GM23338 (cell line): ENCODE measurements at regions not wholly inside any gene's neighbourhood (a gene's known extent, or its start where the extent isn't known, plus 50 kb on each side); places are given as distances from the start of the nearest gene placed in this dataset.

Experiments used
- ATAC-seq: fragments of 200-7000 bp; cut with Tn5 transposase; 3 replicates; pipeline ENCODE4 v1.9.1; 2020
- DNase-seq: peaks from one replicate; pipeline ENCODE4 v3.0.0-alpha.2; 2015; ENCODE audit warnings: low spot score
- H2AFZ ChIP-seq: fragments of 200-600 bp; sonication (generic); 2 replicates; pipeline ENCODE4 v1.8.0; 2016; ENCODE audit warnings: antibody characterized with exemption, mild to moderate bottlenecking, moderate library complexity
- H3F3A ChIP-seq: fragments of 200-600 bp; sonication (generic); replicated peaks from 2 replicates; pipeline ENCODE4 v1.8.0; 2017; ENCODE audit warnings: antibody characterized with exemption, mixed run types, low read depth
- H3K27ac ChIP-seq: fragments of 200-600 bp; sonication (generic); 2 replicates; pipeline ENCODE4 v1.6.1; 2016; ENCODE audit warnings: low read depth
- H3K27me3 ChIP-seq: fragments of 200-600 bp; sonication (generic); 2 replicates; pipeline ENCODE4 v1.8.0; 2016; ENCODE audit warnings: mild to moderate bottlenecking, mixed run types, moderate library complexity; ENCODE audit not compliant: insufficient read depth
- H3K36me3 ChIP-seq: fragments of 200-600 bp; sonication (generic); 2 replicates; pipeline ENCODE4 v1.8.0; 2016; ENCODE audit warnings: mild to moderate bottlenecking; ENCODE audit not compliant: insufficient read depth
- H3K4me1 ChIP-seq: fragments of 200-600 bp; sonication (generic); 2 replicates; pipeline ENCODE4 v1.8.0; 2016; ENCODE audit warnings: mild to moderate bottlenecking, moderate library complexity; ENCODE audit not compliant: insufficient read depth
- H3K4me2 ChIP-seq: fragments of 200-600 bp; sonication (generic); 2 replicates; pipeline ENCODE4 v1.7.1; 2017; ENCODE audit warnings: mixed run types
- H3K4me3 ChIP-seq: fragments of 200-600 bp; sonication (generic); 2 replicates; pipeline ENCODE4 v1.6.1; 2016; ENCODE audit warnings: mixed run types
- H3K79me2 ChIP-seq: fragments of 200-600 bp; sonication (generic); replicated peaks from 2 replicates; pipeline ENCODE4 v1.8.0; 2017; ENCODE audit warnings: mild to moderate bottlenecking; ENCODE audit not compliant: insufficient read depth
- H3K9me2 ChIP-seq: fragments of 200-600 bp; sonication (generic); 2 replicates; pipeline ENCODE4 v1.8.0; 2017; ENCODE audit not compliant: insufficient read depth
- H4K20me1 ChIP-seq: fragments of 200-600 bp; sonication (generic); replicated peaks from 2 replicates; pipeline ENCODE4 v1.8.0; 2017; ENCODE audit warnings: mild to moderate bottlenecking; ENCODE audit not compliant: insufficient read depth
- H3K27ac Mint-ChIP-seq: 2 replicates; pipeline ENCODE4 v1.8.0; 2020; ENCODE audit warnings: inconsistent platforms, mild to moderate bottlenecking, moderate library complexity, mixed read lengths
- H3K27me3 Mint-ChIP-seq: 3 replicates; pipeline ENCODE4 v1.8.0; 2022; ENCODE audit warnings: low read depth, mild to moderate bottlenecking, moderate library complexity, mixed read lengths, inconsistent platforms; ENCODE audit not compliant: insufficient read depth, poor library complexity
- H3K36me3 Mint-ChIP-seq: 3 replicates; pipeline ENCODE4 v1.8.0; 2021; ENCODE audit warnings: low read depth, mild to moderate bottlenecking, inconsistent platforms, moderate library complexity, mixed read lengths
- H3K4me1 Mint-ChIP-seq: 3 replicates; pipeline ENCODE4 v1.8.0; 2020; ENCODE audit warnings: mild to moderate bottlenecking, inconsistent platforms, mixed read lengths
- H3K4me3 Mint-ChIP-seq: 3 replicates; pipeline ENCODE4 v1.8.0; 2021; ENCODE audit warnings: moderate library complexity, mild to moderate bottlenecking, inconsistent platforms, mixed read lengths
- H3K9me3 Mint-ChIP-seq: 3 replicates; pipeline ENCODE4 v1.8.0; 2020; ENCODE audit warnings: moderate library complexity, mild to moderate bottlenecking, inconsistent platforms, mixed read lengths
- CREB1 ChIP-seq: fragments of 250-450 bp; sonication (Bioruptor Pico); IDR thresholded peaks from 2 replicates; pipeline ENCODE4 v1.5.0; 2020; ENCODE audit warnings: low read depth, mild to moderate bottlenecking, moderate library complexity
- CTCF ChIP-seq, 2 experiments: fragments of 200-600 bp in 1 of 2; sonication (generic) in 1 of 2; conservative IDR thresholded peaks; 2 replicates each; pipeline versions ENCODE4 v1.5.1 to v1.6.1; 2016 to 2017; ENCODE audit warnings: antibody characterized with exemption in 2 of 2, low read depth in 2 of 2, mild to moderate bottlenecking in 2 of 2, moderate library complexity in 1 of 2
- ETS1 ChIP-seq: IDR thresholded peaks from 2 replicates; pipeline ENCODE4 v1.6.1; 2016; ENCODE audit warnings: antibody characterized with exemption
- EZH2 ChIP-seq: fragments of 200-600 bp; sonication (generic); IDR thresholded peaks from one replicate; pipeline ENCODE4 v1.8.0; 2017; ENCODE audit warnings: antibody characterized with exemption, mild to moderate bottlenecking, low read depth; ENCODE audit not compliant: unreplicated experiment
- EZH2phosphoT487 ChIP-seq: fragments of 200-600 bp; sonication (generic); IDR thresholded peaks from one replicate; pipeline ENCODE4 v1.8.1; 2018; ENCODE audit warnings: antibody characterized with exemption; ENCODE audit not compliant: unreplicated experiment
- JUNB ChIP-seq: IDR thresholded peaks from one replicate; pipeline ENCODE4 v1.6.1; 2016; ENCODE audit warnings: antibody characterized with exemption; ENCODE audit not compliant: unreplicated experiment
- NANOG ChIP-seq: IDR thresholded peaks from 2 replicates; pipeline ENCODE4 v1.6.1; 2016; ENCODE audit warnings: antibody characterized with exemption, borderline replicate concordance
- POLR2AphosphoS5 ChIP-seq: IDR thresholded peaks from 2 replicates; pipeline ENCODE4 v1.6.1; 2016; ENCODE audit warnings: antibody characterized with exemption, low read depth
- STAT1 ChIP-seq: IDR thresholded peaks from one replicate; pipeline ENCODE4 v1.6.1; 2016; ENCODE audit warnings: antibody characterized with exemption; ENCODE audit not compliant: unreplicated experiment
- ZNF114 ChIP-seq: fragments of 250-450 bp; sonication (Bioruptor Pico); IDR thresholded peaks from 2 replicates; pipeline ENCODE4 v1.5.0; 2020; ENCODE audit warnings: mild to moderate bottlenecking, moderate library complexity
- ZNF331 ChIP-seq: fragments of 250-450 bp; sonication (Bioruptor Pico); IDR thresholded peaks from 2 replicates; pipeline ENCODE4 v1.5.0; 2020; ENCODE audit warnings: low read depth, mild to moderate bottlenecking, moderate library complexity
- ZNF462 ChIP-seq: fragments of 250-450 bp; sonication (Bioruptor Pico); IDR thresholded peaks from 2 replicates; pipeline ENCODE4 v1.5.0; 2020; ENCODE audit warnings: mild to moderate bottlenecking, moderate library complexity
- TF ChIP-seq, protein P1 (sequence below): IDR thresholded peaks from one replicate; pipeline ENCODE4 v1.6.1; 2018; ENCODE audit warnings: antibody characterized with exemption; ENCODE audit not compliant: unreplicated experiment

- Histone ChIP-seq H3K27ac (no peak overlapping the region), H3K4me1 (peaks cover 12% of the 10 kb centered on the region; the same call in 1 of the 2 replicates), H4K20me1 (no peaks in the 10 kb centered on the region), H3F3A (no peaks in the 10 kb centered on the region), H3K9me2 (no peaks in the 10 kb centered on the region), H3K4me2 (no peak overlapping the region), H3K36me3 (no peaks in the 10 kb centered on the region), H3K4me3 (no peak overlapping the region), H3K27me3 (no peaks in the 10 kb centered on the region), H2AFZ (no peak overlapping the region), H3K79me2 (no peaks in the 10 kb centered on the region)
- Mint-ChIP-seq H3K9me3 (peaks cover 4% of the 10 kb centered on the region; the same call in 1 of the 3 replicates), H3K36me3 (peaks cover 5% of the 10 kb centered on the region; the same call in 1 of the 3 replicates), H3K4me3 (no peak overlapping the region), H3K27ac (no peak overlapping the region), H3K27me3 (no peaks in the 10 kb centered on the region), H3K4me1 (peaks cover 23% of the 10 kb centered on the region)
- ATAC-seq (no peak), DNase-seq (no peak)
- no peak for TF ChIP-seq JUNB
- TF ChIP-seq NANOG, result no peak
- TF ChIP-seq CTCF (conservative IDR thresholded peaks at IDR 0.05; ENCODE audit: low read depth in 2 of 2), result no peak
- TF ChIP-seq STAT1, result no peak
- no peak for TF ChIP-seq ZNF114 (CRISPR knock-in tag)
- TF ChIP-seq ZNF462, result no peak
- TF ChIP-seq EZH2phosphoT487, result no peak
- no peak for TF ChIP-seq ZNF331 (CRISPR knock-in tag)
- TF ChIP-seq POLR2AphosphoS5, result no peak
- TF ChIP-seq CREB1, result no peak
- no peak for TF ChIP-seq ETS1
- TF ChIP-seq EZH2, result no peak
- TF ChIP-seq, protein P1, sequence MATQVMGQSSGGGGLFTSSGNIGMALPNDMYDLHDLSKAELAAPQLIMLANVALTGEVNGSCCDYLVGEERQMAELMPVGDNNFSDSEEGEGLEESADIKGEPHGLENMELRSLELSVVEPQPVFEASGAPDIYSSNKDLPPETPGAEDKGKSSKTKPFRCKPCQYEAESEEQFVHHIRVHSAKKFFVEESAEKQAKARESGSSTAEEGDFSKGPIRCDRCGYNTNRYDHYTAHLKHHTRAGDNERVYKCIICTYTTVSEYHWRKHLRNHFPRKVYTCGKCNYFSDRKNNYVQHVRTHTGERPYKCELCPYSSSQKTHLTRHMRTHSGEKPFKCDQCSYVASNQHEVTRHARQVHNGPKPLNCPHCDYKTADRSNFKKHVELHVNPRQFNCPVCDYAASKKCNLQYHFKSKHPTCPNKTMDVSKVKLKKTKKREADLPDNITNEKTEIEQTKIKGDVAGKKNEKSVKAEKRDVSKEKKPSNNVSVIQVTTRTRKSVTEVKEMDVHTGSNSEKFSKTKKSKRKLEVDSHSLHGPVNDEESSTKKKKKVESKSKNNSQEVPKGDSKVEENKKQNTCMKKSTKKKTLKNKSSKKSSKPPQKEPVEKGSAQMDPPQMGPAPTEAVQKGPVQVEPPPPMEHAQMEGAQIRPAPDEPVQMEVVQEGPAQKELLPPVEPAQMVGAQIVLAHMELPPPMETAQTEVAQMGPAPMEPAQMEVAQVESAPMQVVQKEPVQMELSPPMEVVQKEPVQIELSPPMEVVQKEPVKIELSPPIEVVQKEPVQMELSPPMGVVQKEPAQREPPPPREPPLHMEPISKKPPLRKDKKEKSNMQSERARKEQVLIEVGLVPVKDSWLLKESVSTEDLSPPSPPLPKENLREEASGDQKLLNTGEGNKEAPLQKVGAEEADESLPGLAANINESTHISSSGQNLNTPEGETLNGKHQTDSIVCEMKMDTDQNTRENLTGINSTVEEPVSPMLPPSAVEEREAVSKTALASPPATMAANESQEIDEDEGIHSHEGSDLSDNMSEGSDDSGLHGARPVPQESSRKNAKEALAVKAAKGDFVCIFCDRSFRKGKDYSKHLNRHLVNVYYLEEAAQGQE, result no peak
Observed at GRCh38 chr6:134636186-134636799, 313.6 kb downstream of the ALDH8A1 start.
